Colonic mucosa (tissue), 4 donors: ENCODE measurements at regions not wholly inside any gene's neighbourhood (a gene's known extent, or its start where the extent isn't known, plus 50 kb on each side); places are given as distances from the start of the nearest gene placed in this dataset.

Experiments
- DNase-seq: peaks from one replicate; pipeline ENCODE4 v3.0.0-alpha.2; 2020
- H3K27ac ChIP-seq: fragments of 200-600 bp; one replicate; pipeline ENCODE4 v1.8.0; 2021
- H3K27me3 ChIP-seq: fragments of 200-600 bp; one replicate; pipeline ENCODE4 v1.8.0; 2021
- H3K36me3 ChIP-seq: fragments of 200-600 bp; one replicate; pipeline ENCODE4 v1.8.0; 2021
- H3K4me1 ChIP-seq: fragments of 200-600 bp; one replicate; pipeline ENCODE4 v1.8.0; 2021; ENCODE audit warnings: mild to moderate bottlenecking
- H3K4me3 ChIP-seq: fragments of 200-600 bp; one replicate; pipeline ENCODE4 v1.8.0; 2021
- H3K9ac ChIP-seq, 2 donors: one replicate each; pipeline ENCODE4 v1.7.0; 2013; ENCODE audit warnings: control low read depth in 2 of 2, low read depth in 2 of 2, low read length in 2 of 2
- H3K9me3 ChIP-seq: fragments of 200-600 bp; one replicate; pipeline ENCODE4 v1.8.0; 2021
- CTCF ChIP-seq: fragments of 200-600 bp; IDR thresholded peaks from one replicate; pipeline ENCODE4 v1.8.0; 2022; ENCODE audit warnings: antibody characterized with exemption, mild to moderate bottlenecking
- intact Hi-C: fragments of 100-400 bp; cut with DNase I; formaldehyde crosslinking; loops from one replicate; pipeline ENCODE4 v1.14.1; 2022
- donor health status: healthy.
- donor health status: DM: no; HTN: no; CAD: no.
- donor health status: DM: no; HTN: no; CAD: no.

GRCh38 chr6:74879976-74880375 is 325.9 kb downstream of the COL12A1 start:
- H3K9me3 ChIP-seq: no peaks in the 10 kb centered on the region
- no peaks in the 10 kb centered on the region for H3K36me3 ChIP-seq
- intact Hi-C loops: no loop called here
- no peak overlapping the region for H3K4me3 ChIP-seq
- DNase-seq: no peak
- H3K27me3 ChIP-seq: no peaks in the 10 kb centered on the region
- H3K4me1 ChIP-seq: no peaks in the 10 kb centered on the region
- no peak for TF ChIP-seq CTCF
- no peak overlapping the region for H3K9ac ChIP-seq
- H3K27ac ChIP-seq: no peak overlapping the region

GRCh38 chr6:74879234-74879633 is 326.6 kb downstream of the COL12A1 start:
- intact Hi-C loops: no loop called here
- H3K36me3 ChIP-seq: no peaks in the 10 kb centered on the region
- H3K27ac ChIP-seq: no peak overlapping the region
- H3K4me1 ChIP-seq: no peaks in the 10 kb centered on the region
- no peak overlapping the region for H3K9ac ChIP-seq
- H3K9me3 ChIP-seq: no peaks in the 10 kb centered on the region
- TF ChIP-seq CTCF: no peak
- no peak for DNase-seq
- H3K4me3 ChIP-seq: no peak overlapping the region
- no peaks in the 10 kb centered on the region for H3K27me3 ChIP-seq

- no peak overlapping the region for H3K9ac ChIP-seq
- no peaks in the 10 kb centered on the region for H3K36me3 ChIP-seq
- no peak overlapping the region for H3K27ac ChIP-seq
- no peak overlapping the region for H3K4me3 ChIP-seq
- no peaks in the 10 kb centered on the region for H3K4me1 ChIP-seq
- DNase-seq: no peak
- intact Hi-C loops: no loop called here
- no peaks in the 10 kb centered on the region for H3K27me3 ChIP-seq
- no peaks in the 10 kb centered on the region for H3K9me3 ChIP-seq
- no peak for TF ChIP-seq CTCF
Measured at GRCh38 chr6:74875193-74875592, 330.7 kb downstream of the COL12A1 start.

GRCh38 chr6:74872754-74873476 is 332.9 kb downstream of the COL12A1 start:
- Histone ChIP-seq H3K27me3 (no peaks in the 10 kb centered on the region), H3K27ac (no peak overlapping the region), H3K36me3 (no peaks in the 10 kb centered on the region), H3K9ac (no peak overlapping the region), H3K4me3 (no peak overlapping the region), H3K9me3 (no peaks in the 10 kb centered on the region), H3K4me1 (no peaks in the 10 kb centered on the region)
- intact Hi-C loops: no loop called here
- TF ChIP-seq CTCF: no peak
- DNase-seq: no peak

- H3K4me1 ChIP-seq: no peaks in the 10 kb centered on the region
- TF ChIP-seq CTCF: no peak
- no peaks in the 10 kb centered on the region for H3K36me3 ChIP-seq
- no peak overlapping the region for H3K4me3 ChIP-seq
- H3K9ac ChIP-seq: no peak overlapping the region
- H3K27ac ChIP-seq: no peak overlapping the region
- H3K27me3 ChIP-seq: no peaks in the 10 kb centered on the region
- intact Hi-C loops: no loop called here
- H3K9me3 ChIP-seq: no peaks in the 10 kb centered on the region
- no peak for DNase-seq
Measured at GRCh38 chr6:74871757-74872156, 334.1 kb downstream of the COL12A1 start.
